ENCODE measurements at regions not wholly inside any gene's neighbourhood (a gene's known extent, or its start where the extent isn't known, plus 50 kb on each side); places are given as distances from the start of the nearest gene placed in this dataset.

DNA sequence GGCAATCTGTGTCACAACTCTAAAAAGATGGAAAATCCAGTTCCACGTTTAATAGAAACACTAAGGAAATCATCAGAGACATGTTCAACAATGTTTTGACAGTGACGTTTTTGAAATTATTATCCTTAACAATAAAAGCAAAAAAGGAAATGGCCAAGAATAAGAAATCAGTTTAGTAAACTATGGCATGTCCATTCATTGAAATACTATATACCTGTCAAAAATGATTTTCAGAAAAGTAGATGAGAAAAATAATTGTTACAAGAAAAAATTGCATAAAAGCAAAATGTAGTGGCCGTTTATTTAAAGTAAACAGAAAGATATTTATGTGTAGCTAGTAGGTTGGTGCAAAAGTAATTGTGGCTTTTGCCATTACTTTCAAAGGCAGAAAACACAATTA is 345.4 kb upstream of the NPSR1 start:
- WGBS, 2 donors (ENCODE audit: extremely low coverage in 2 of 2, insufficient read length in 2 of 2, insufficient replicate concordance in 1 of 2): no CpG with 5 or more reads among the region's 3 CpGs
- no peak overlapping the region for H3K23ac ChIP-seq (ENCODE audit: low read depth, low read length, poor library complexity)
- peaks cover 0 to 2% of the 10 kb centered on the region in 2 donors for H3K9me3 ChIP-seq (replicated peaks in 1 of 2; ENCODE audit: control insufficient read depth in 2 of 2, insufficient read depth in 1 of 2, low read depth in 1 of 2, low read length in 2 of 2)
- H4K91ac ChIP-seq (ENCODE audit: low read depth, low read length, poor library complexity): no peak overlapping the region
- no peak overlapping the region for H3K9ac ChIP-seq (ENCODE audit: low read depth, low read length, poor library complexity)
- no peaks in the 10 kb centered on the region for H3K27me3 ChIP-seq (ENCODE audit: control insufficient read depth in 3 of 3, insufficient read depth in 3 of 3, low read depth in 1 of 3, low read length in 3 of 3)
- no peak overlapping the region for H3K14ac ChIP-seq (ENCODE audit: low read length)
- H3K18ac ChIP-seq (ENCODE audit: low read length): no peak overlapping the region
- H2BK5ac ChIP-seq (ENCODE audit: low read length): no peak overlapping the region
- DNase-seq (ENCODE audit: low spot score): no peak
- no peak overlapping the region for H4K8ac ChIP-seq (ENCODE audit: low read depth, low read length)
- no peaks in the 10 kb centered on the region for H3K36me3 ChIP-seq (replicated peaks in 1 of 2; ENCODE audit: control insufficient read depth in 2 of 2, insufficient read depth in 2 of 2, low read length in 2 of 2)
- H2BK15ac ChIP-seq (ENCODE audit: low read length): no peak overlapping the region
- H3K4me2 ChIP-seq (ENCODE audit: insufficient read depth, low read length, poor library complexity, severe bottlenecking): no peak overlapping the region
- H3K4ac ChIP-seq (ENCODE audit: low read length): no peak overlapping the region
- H3K4me3 ChIP-seq (ENCODE audit: low read length in 2 of 2): no peak overlapping the region
- no peak overlapping the region for H2BK12ac ChIP-seq (ENCODE audit: low read length)
- no peaks in the 10 kb centered on the region for H3K4me1 ChIP-seq (ENCODE audit: control insufficient read depth in 2 of 2, insufficient read depth in 1 of 2, low read depth in 1 of 2, low read length in 2 of 2)
- H3K79me1 ChIP-seq (ENCODE audit: low read depth, low read length): no peaks in the 10 kb centered on the region
- no peak overlapping the region for H2AK5ac ChIP-seq (ENCODE audit: low read depth, low read length)
- no peak overlapping the region for H2BK120ac ChIP-seq (ENCODE audit: low read depth, low read length)
- H2AFZ ChIP-seq (ENCODE audit: low read length): no peak overlapping the region
- no peak overlapping the region for H3K27ac ChIP-seq (replicated peaks; ENCODE audit: low read length)

- no peak for DNase-seq (ENCODE audit: low spot score)
- H2AK5ac ChIP-seq (ENCODE audit: low read depth, low read length): no peak overlapping the region
- no peak overlapping the region for H2AFZ ChIP-seq (ENCODE audit: low read length)
- no peaks in the 10 kb centered on the region for H3K79me1 ChIP-seq (ENCODE audit: low read depth, low read length)
- H3K4me1 ChIP-seq (ENCODE audit: control insufficient read depth in 2 of 2, insufficient read depth in 1 of 2, low read depth in 1 of 2, low read length in 2 of 2): no peaks in the 10 kb centered on the region
- no peak overlapping the region for H3K4me2 ChIP-seq (ENCODE audit: insufficient read depth, low read length, poor library complexity, severe bottlenecking)
- no peak overlapping the region for H3K9ac ChIP-seq (ENCODE audit: low read depth, low read length, poor library complexity)
- H3K23ac ChIP-seq (ENCODE audit: low read depth, low read length, poor library complexity): no peak overlapping the region
- no peak overlapping the region for H4K91ac ChIP-seq (ENCODE audit: low read depth, low read length, poor library complexity)
- H2BK12ac ChIP-seq (ENCODE audit: low read length): no peak overlapping the region
- H3K27me3 ChIP-seq (ENCODE audit: control insufficient read depth in 3 of 3, insufficient read depth in 3 of 3, low read depth in 1 of 3, low read length in 3 of 3): no peaks in the 10 kb centered on the region
- no CpG with 5 or more reads among the region's 2 CpGs for WGBS, 2 donors (ENCODE audit: extremely low coverage in 2 of 2, insufficient read length in 2 of 2, insufficient replicate concordance in 1 of 2)
- no peak overlapping the region for H3K27ac ChIP-seq (replicated peaks; ENCODE audit: low read length)
- H3K4me3 ChIP-seq (ENCODE audit: low read length in 2 of 2): no peak overlapping the region
- no peak overlapping the region for H2BK5ac ChIP-seq (ENCODE audit: low read length)
- H4K8ac ChIP-seq (ENCODE audit: low read depth, low read length): no peak overlapping the region
- H2BK15ac ChIP-seq (ENCODE audit: low read length): no peak overlapping the region
- no peak overlapping the region for H3K14ac ChIP-seq (ENCODE audit: low read length)
- no peaks in the 10 kb centered on the region for H3K36me3 ChIP-seq (replicated peaks in 1 of 2; ENCODE audit: control insufficient read depth in 2 of 2, insufficient read depth in 2 of 2, low read length in 2 of 2)
- H3K9me3 ChIP-seq (replicated peaks in 1 of 2; ENCODE audit: control insufficient read depth in 2 of 2, insufficient read depth in 1 of 2, low read depth in 1 of 2, low read length in 2 of 2): peaks cover 0 to 2% of the 10 kb centered on the region in 2 donors
- no peak overlapping the region for H3K18ac ChIP-seq (ENCODE audit: low read length)
- no peak overlapping the region for H3K4ac ChIP-seq (ENCODE audit: low read length)
- H2BK120ac ChIP-seq (ENCODE audit: low read depth, low read length): no peak overlapping the region
These were observed 344.7 kb upstream of the NPSR1 start for GRCh38 chr7:34313289-34313688.

- Histone ChIP-seq H3K9ac (ENCODE audit: low read depth, low read length, poor library complexity) (no peak overlapping the region), H2AFZ (ENCODE audit: low read length) (no peak overlapping the region), H4K8ac (ENCODE audit: low read depth, low read length) (no peak overlapping the region), H2BK120ac (ENCODE audit: low read depth, low read length) (no peak overlapping the region), H3K4ac (ENCODE audit: low read length) (no peak overlapping the region), H3K27ac (replicated peaks; ENCODE audit: low read length) (no peak overlapping the region), H3K4me3 (ENCODE audit: low read length in 2 of 2) (no peak overlapping the region), H3K18ac (ENCODE audit: low read length) (no peak overlapping the region), H3K36me3 (replicated peaks in 1 of 2; ENCODE audit: control insufficient read depth in 2 of 2, insufficient read depth in 2 of 2, low read length in 2 of 2) (no peaks in the 10 kb centered on the region), H3K4me1 (ENCODE audit: control insufficient read depth in 2 of 2, insufficient read depth in 1 of 2, low read depth in 1 of 2, low read length in 2 of 2) (no peaks in the 10 kb centered on the region), H3K27me3 (ENCODE audit: control insufficient read depth in 3 of 3, insufficient read depth in 3 of 3, low read depth in 1 of 3, low read length in 3 of 3) (no peaks in the 10 kb centered on the region), H3K4me2 (ENCODE audit: insufficient read depth, low read length, poor library complexity, severe bottlenecking) (no peak overlapping the region), H4K91ac (ENCODE audit: low read depth, low read length, poor library complexity) (no peak overlapping the region), H2BK5ac (ENCODE audit: low read length) (no peak overlapping the region), H3K23ac (ENCODE audit: low read depth, low read length, poor library complexity) (no peak overlapping the region), H2AK5ac (ENCODE audit: low read depth, low read length) (no peak overlapping the region), H3K79me1 (ENCODE audit: low read depth, low read length) (no peaks in the 10 kb centered on the region), H2BK15ac (ENCODE audit: low read length) (no peak overlapping the region), H2BK12ac (ENCODE audit: low read length) (no peak overlapping the region), H3K9me3 (replicated peaks in 1 of 2; ENCODE audit: control insufficient read depth in 2 of 2, insufficient read depth in 1 of 2, low read depth in 1 of 2, low read length in 2 of 2) (peaks cover 0 to 2% of the 10 kb centered on the region in 2 donors), H3K14ac (ENCODE audit: low read length) (no peak overlapping the region)
- no peak for DNase-seq (ENCODE audit: low spot score)
These were observed 343.0 kb upstream of the NPSR1 start for GRCh38 chr7:34315032-34315431.

DNA sequence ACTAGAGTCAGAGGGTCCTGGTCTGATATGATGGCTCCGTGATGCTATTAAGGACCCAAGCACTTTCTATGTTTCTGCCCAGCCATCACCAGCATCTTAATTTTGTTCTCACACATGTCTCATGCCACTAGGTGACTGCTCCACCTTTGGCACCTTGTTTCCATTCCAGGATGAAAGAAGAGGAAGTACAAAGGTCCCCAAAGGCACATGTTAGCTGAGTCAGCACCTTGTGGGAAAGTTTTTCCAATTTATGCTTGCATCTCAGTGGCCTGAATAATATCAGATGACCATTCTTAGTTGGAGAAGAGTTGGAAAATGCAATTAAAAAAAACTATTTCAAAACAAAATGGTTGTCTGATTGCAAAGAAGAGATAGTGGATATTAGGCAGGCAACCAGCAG is 341.0 kb upstream of the NPSR1 start:
- H3K27me3 ChIP-seq (ENCODE audit: control insufficient read depth in 3 of 3, insufficient read depth in 3 of 3, low read depth in 1 of 3, low read length in 3 of 3): no peaks in the 10 kb centered on the region
- no peak overlapping the region for H3K9ac ChIP-seq (ENCODE audit: low read depth, low read length, poor library complexity)
- no peak overlapping the region for H2AK5ac ChIP-seq (ENCODE audit: low read depth, low read length)
- H2BK15ac ChIP-seq (ENCODE audit: low read length): no peak overlapping the region
- no peak overlapping the region for H2BK5ac ChIP-seq (ENCODE audit: low read length)
- H3K9me3 ChIP-seq (replicated peaks in 1 of 2; ENCODE audit: control insufficient read depth in 2 of 2, insufficient read depth in 1 of 2, low read depth in 1 of 2, low read length in 2 of 2): peaks cover 0 to 2% of the 10 kb centered on the region in 2 donors
- no peaks in the 10 kb centered on the region for H3K4me1 ChIP-seq (ENCODE audit: control insufficient read depth in 2 of 2, insufficient read depth in 1 of 2, low read depth in 1 of 2, low read length in 2 of 2)
- WGBS, 2 donors (ENCODE audit: extremely low coverage in 2 of 2, insufficient read length in 2 of 2, insufficient replicate concordance in 1 of 2): no CpG with 5 or more reads among the region's 1 CpG
- H3K18ac ChIP-seq (ENCODE audit: low read length): no peak overlapping the region
- DNase-seq (ENCODE audit: low spot score): no peak
- no peak overlapping the region for H3K23ac ChIP-seq (ENCODE audit: low read depth, low read length, poor library complexity)
- H4K91ac ChIP-seq (ENCODE audit: low read depth, low read length, poor library complexity): no peak overlapping the region
- no peak overlapping the region for H3K14ac ChIP-seq (ENCODE audit: low read length)
- no peak overlapping the region for H3K27ac ChIP-seq (replicated peaks; ENCODE audit: low read length)
- H3K4me2 ChIP-seq (ENCODE audit: insufficient read depth, low read length, poor library complexity, severe bottlenecking): no peak overlapping the region
- H3K4me3 ChIP-seq (ENCODE audit: low read length in 2 of 2): no peak overlapping the region
- H2AFZ ChIP-seq (ENCODE audit: low read length): no peak overlapping the region
- no peak overlapping the region for H2BK12ac ChIP-seq (ENCODE audit: low read length)
- H3K36me3 ChIP-seq (replicated peaks in 1 of 2; ENCODE audit: control insufficient read depth in 2 of 2, insufficient read depth in 2 of 2, low read length in 2 of 2): no peaks in the 10 kb centered on the region
- no peaks in the 10 kb centered on the region for H3K79me1 ChIP-seq (ENCODE audit: low read depth, low read length)
- no peak overlapping the region for H4K8ac ChIP-seq (ENCODE audit: low read depth, low read length)
- H3K4ac ChIP-seq (ENCODE audit: low read length): no peak overlapping the region
- no peak overlapping the region for H2BK120ac ChIP-seq (ENCODE audit: low read depth, low read length)
